Effector memory CD8-positive, alpha-beta T cell (primary cell): ENCODE measurements at regions not wholly inside any gene's neighbourhood (a gene's known extent, or its start where the extent isn't known, plus 50 kb on each side); places are given as distances from the start of the nearest gene placed in this dataset.
A peak's percentile ranks its signal among the peaks of the same experiment; 100 is the strongest.

Experiments used
- ATAC-seq: fragments of 150-1000 bp; cut with Tn5 transposase; replicated peaks from 2 replicates; pipeline ENCODE4 v1.10.0; 2021; ENCODE audit warnings: mild to moderate bottlenecking, moderate library complexity
- DNase-seq, 3 experiments: peaks; one replicate each; pipeline ENCODE4 v3.0.0; 2021
- H3K27ac Mint-ChIP-seq, 2 donors: one replicate each; pipeline ENCODE4 v1.8.0; 2022; ENCODE audit warnings: mild to moderate bottlenecking in 2 of 2, mixed read lengths in 2 of 2, moderate library complexity in 2 of 2
- H3K27me3 Mint-ChIP-seq, 2 donors: one replicate each; pipeline ENCODE4 v1.8.0; 2022; ENCODE audit warnings: mixed read lengths in 2 of 2
- H3K36me3 Mint-ChIP-seq: one replicate; pipeline ENCODE4 v1.8.0; 2022; ENCODE audit warnings: mild to moderate bottlenecking, moderate library complexity, mixed read lengths; ENCODE audit not compliant: insufficient read depth
- H3K4me1 Mint-ChIP-seq, 2 donors: one replicate each; pipeline ENCODE4 v1.8.0; 2022; ENCODE audit warnings: low read depth in 2 of 2, mixed read lengths in 2 of 2
- H3K4me3 Mint-ChIP-seq, 2 donors: one replicate each; pipeline ENCODE4 v1.8.0; 2022; ENCODE audit warnings: mild to moderate bottlenecking in 2 of 2, mixed read lengths in 2 of 2, moderate library complexity in 2 of 2
- H3K9me3 Mint-ChIP-seq, 2 donors: one replicate each; pipeline ENCODE4 v1.8.0; 2022; ENCODE audit warnings: mixed read lengths in 2 of 2

DNA sequence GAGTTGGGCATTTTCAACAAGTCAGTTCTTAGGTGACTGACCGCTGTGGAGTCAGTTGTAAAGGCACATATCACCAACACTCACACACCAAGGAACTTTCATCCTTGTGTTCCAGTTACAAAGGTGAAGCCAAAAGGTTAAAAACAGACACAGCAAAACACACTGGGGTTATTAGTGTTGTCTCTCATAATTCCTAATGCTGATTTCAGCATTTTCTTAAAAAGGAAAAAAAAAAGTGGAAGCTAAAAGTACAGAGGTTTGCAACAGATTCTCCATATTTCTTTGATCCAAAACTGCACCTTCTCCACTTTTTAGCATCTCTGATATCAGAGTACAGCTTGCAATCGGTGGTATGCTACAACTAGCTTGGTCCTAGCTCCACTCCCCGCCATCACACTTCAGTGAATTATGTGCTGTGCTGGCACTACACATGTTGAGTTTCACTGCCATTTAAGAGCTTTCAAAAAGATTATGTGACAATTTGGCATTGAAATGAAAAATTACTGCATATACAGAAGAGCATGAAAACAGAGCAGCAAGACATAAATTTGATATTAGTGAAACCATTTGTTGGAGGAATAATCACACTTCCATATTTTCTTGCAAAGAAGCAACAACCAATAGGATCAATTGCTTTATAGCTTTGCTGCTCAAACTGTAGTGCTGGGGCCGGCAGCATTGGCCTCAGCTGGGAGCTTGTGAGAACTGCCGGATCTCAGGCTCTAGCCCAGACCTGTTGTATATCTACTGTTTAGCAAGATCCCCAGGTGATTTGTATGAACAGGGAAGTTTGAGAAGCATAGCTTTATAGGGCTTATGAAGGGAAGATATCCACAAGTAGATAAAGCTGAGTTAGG lies 62.3 kb upstream of the DAPL1 start:
- H3K4me3 Mint-ChIP-seq: no peak overlapping the region
- DNase-seq: no peak
- no peaks in the 10 kb centered on the region for H3K36me3 Mint-ChIP-seq
- H3K27me3 Mint-ChIP-seq: peaks cover 35 to 36% of the 10 kb centered on the region in 2 donors
- no peak overlapping the region for H3K27ac Mint-ChIP-seq
- H3K9me3 Mint-ChIP-seq: no peaks in the 10 kb centered on the region
- no peaks in the 10 kb centered on the region for H3K4me1 Mint-ChIP-seq
- no peak for ATAC-seq

- Mint-ChIP-seq H3K4me1 (no peaks in the 10 kb centered on the region), H3K9me3 (no peaks in the 10 kb centered on the region), H3K27me3 (peaks cover 29 to 30% of the 10 kb centered on the region in 2 donors), H3K27ac (no peak overlapping the region), H3K4me3 (no peak overlapping the region), H3K36me3 (no peaks in the 10 kb centered on the region)
- ATAC-seq: no peak
- no peak for DNase-seq
Measured at GRCh38 chr2:158733430-158733755, 61.7 kb upstream of the DAPL1 start.

GRCh38 chr2:158734442-158734841 lies 60.7 kb upstream of the DAPL1 start:
- no peak for DNase-seq
- Mint-ChIP-seq H3K4me1 (no peaks in the 10 kb centered on the region), H3K36me3 (no peaks in the 10 kb centered on the region), H3K4me3 (no peak overlapping the region), H3K9me3 (no peaks in the 10 kb centered on the region), H3K27ac (no peak overlapping the region), H3K27me3 (peaks cover 23 to 28% of the 10 kb centered on the region in 2 donors)
- ATAC-seq: no peak

- no peak overlapping the region for H3K4me3 Mint-ChIP-seq
- DNase-seq (no peak), ATAC-seq (no peak)
- H3K4me1 Mint-ChIP-seq: no peaks in the 10 kb centered on the region
- no peak overlapping the region for H3K27ac Mint-ChIP-seq
- H3K27me3 Mint-ChIP-seq: peaks cover 16 to 35% of the 10 kb centered on the region in 2 donors
- no peaks in the 10 kb centered on the region for H3K36me3 Mint-ChIP-seq
- H3K9me3 Mint-ChIP-seq: no peaks in the 10 kb centered on the region
Measured at GRCh38 chr2:158735822-158736580, 59.1 kb upstream of the DAPL1 start.

DNA sequence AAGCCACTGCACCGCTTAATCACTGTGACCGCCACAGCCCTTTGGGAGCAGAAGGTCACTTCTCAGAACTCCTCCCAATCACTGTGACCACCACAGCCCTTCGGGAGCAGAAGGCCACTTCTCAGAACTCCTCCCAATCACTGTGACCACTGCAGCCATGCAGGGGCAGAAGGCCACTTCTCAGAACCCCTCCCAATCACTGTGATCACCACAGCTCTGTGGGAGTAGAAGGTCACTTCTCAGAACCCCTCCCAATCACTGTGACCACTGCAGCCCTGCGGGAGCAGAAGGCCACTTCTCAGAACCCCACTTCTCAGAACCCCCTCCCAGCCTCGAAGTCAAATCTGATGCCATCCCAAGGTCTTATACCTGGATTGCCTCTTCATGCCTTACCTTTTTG lies 56.8 kb upstream of the DAPL1 start:
- H3K27ac Mint-ChIP-seq: no peak overlapping the region
- H3K9me3 Mint-ChIP-seq: no peaks in the 10 kb centered on the region
- H3K4me1 Mint-ChIP-seq: no peaks in the 10 kb centered on the region
- ATAC-seq (no peak), DNase-seq (no peak)
- H3K27me3 Mint-ChIP-seq: peaks cover 29 to 38% of the 10 kb centered on the region in 2 donors
- no peaks in the 10 kb centered on the region for H3K36me3 Mint-ChIP-seq
- H3K4me3 Mint-ChIP-seq: no peak overlapping the region

GRCh38 chr2:158740127-158740526 lies 55.0 kb upstream of the DAPL1 start:
- DNase-seq: no peak
- H3K9me3 Mint-ChIP-seq: no peaks in the 10 kb centered on the region

GRCh38 chr2:158740621-158741020 lies 54.5 kb upstream of the DAPL1 start:
- Mint-ChIP-seq H3K27me3 (peaks cover 42 to 45% of the 10 kb centered on the region in 2 donors), H3K27ac (no peak overlapping the region), H3K36me3 (no peaks in the 10 kb centered on the region), H3K9me3 (no peaks in the 10 kb centered on the region), H3K4me1 (peaks cover 4% of the 10 kb centered on the region in 2 donors), H3K4me3 (no peak overlapping the region)
- DNase-seq: no peak
- no peak for ATAC-seq

More at GRCh38 chr2:158740127-158740526, 55.0 kb upstream of the DAPL1 start:
- no peak for ATAC-seq
- no peaks in the 10 kb centered on the region for H3K36me3 Mint-ChIP-seq
- H3K27ac Mint-ChIP-seq: no peak overlapping the region
- H3K4me3 Mint-ChIP-seq: no peak overlapping the region
- peaks cover 0 to 4% of the 10 kb centered on the region in 2 donors for H3K4me1 Mint-ChIP-seq
- H3K27me3 Mint-ChIP-seq: peaks cover 37 to 40% of the 10 kb centered on the region in 2 donors

DNA sequence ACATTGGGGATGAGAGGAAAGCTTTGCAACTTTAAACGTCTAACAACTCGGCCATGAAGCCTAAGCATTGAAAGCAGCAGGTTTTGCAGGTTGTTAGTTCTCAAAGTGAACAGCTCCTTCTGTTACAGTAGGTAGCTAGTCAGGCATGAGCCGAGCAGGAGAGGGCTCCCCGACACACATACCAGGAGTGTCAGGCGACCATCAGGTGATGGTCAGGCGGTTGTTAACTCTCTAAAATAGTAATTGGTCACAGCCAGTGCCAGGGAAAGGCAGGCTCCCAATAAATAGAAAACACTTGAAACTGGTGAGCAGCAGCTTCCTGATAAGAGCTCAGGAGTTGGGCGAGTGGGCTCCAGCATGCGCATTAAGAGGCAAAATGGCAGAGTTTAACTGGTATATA lies 53.5 kb upstream of the DAPL1 start:
- H3K27me3 Mint-ChIP-seq: peaks cover 44 to 52% of the 10 kb centered on the region in 2 donors
- H3K9me3 Mint-ChIP-seq: no peaks in the 10 kb centered on the region
- no peaks in the 10 kb centered on the region for H3K36me3 Mint-ChIP-seq
- peaks cover 4 to 6% of the 10 kb centered on the region in 2 donors for H3K4me1 Mint-ChIP-seq
- H3K27ac Mint-ChIP-seq: no peak overlapping the region
- no peak overlapping the region for H3K4me3 Mint-ChIP-seq
- DNase-seq (no peak), ATAC-seq (no peak)

GRCh38 chr2:158742536-158742935 lies 52.6 kb upstream of the DAPL1 start:
- Mint-ChIP-seq H3K27ac (no peak overlapping the region), H3K27me3 (peaks cover 44 to 61% of the 10 kb centered on the region in 2 donors), H3K4me1 (peaks cover 4 to 6% of the 10 kb centered on the region in 2 donors), H3K4me3 (no peak overlapping the region), H3K36me3 (no peaks in the 10 kb centered on the region), H3K9me3 (no peaks in the 10 kb centered on the region)
- no peak for ATAC-seq
- no peak for DNase-seq

DNA sequence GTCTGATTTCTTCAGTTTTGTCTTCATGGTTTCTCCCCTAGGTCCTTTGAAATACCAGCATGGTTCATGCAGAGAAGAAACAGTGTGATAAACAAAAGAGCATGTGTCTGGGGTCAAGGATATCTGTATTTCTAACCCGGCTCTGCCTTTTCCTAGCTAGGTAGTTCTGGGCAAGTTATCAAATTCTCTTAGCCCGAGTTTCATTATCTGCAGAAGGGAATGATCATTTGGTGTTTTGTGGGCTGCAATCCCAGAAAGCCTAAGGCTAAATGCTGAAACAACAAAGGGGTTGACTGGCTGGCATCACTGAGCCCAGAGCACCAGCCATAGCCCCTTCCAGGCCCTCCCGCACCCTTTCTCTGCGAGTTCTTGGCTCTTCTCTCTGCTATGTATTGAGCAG lies 51.7 kb upstream of the DAPL1 start:
- peaks cover 4 to 6% of the 10 kb centered on the region in 2 donors for H3K4me1 Mint-ChIP-seq
- peaks cover 48 to 67% of the 10 kb centered on the region in 2 donors for H3K27me3 Mint-ChIP-seq
- DNase-seq: no peak

GRCh38 chr2:158743879-158744278 lies 51.2 kb upstream of the DAPL1 start:
- Mint-ChIP-seq H3K27me3 (peaks cover 48 to 71% of the 10 kb centered on the region in 2 donors), H3K9me3 (no peaks in the 10 kb centered on the region), H3K4me3 (no peak overlapping the region), H3K4me1 (peaks cover 4 to 6% of the 10 kb centered on the region in 2 donors), H3K27ac (no peak overlapping the region), H3K36me3 (no peaks in the 10 kb centered on the region)
- no peak for ATAC-seq
- no peak for DNase-seq

More for the DNA sequence above, 51.7 kb upstream of the DAPL1 start:
- no peak for ATAC-seq
- Mint-ChIP-seq H3K9me3 (no peaks in the 10 kb centered on the region), H3K27ac (no peak overlapping the region), H3K36me3 (no peaks in the 10 kb centered on the region), H3K4me3 (no peak overlapping the region)

DNA sequence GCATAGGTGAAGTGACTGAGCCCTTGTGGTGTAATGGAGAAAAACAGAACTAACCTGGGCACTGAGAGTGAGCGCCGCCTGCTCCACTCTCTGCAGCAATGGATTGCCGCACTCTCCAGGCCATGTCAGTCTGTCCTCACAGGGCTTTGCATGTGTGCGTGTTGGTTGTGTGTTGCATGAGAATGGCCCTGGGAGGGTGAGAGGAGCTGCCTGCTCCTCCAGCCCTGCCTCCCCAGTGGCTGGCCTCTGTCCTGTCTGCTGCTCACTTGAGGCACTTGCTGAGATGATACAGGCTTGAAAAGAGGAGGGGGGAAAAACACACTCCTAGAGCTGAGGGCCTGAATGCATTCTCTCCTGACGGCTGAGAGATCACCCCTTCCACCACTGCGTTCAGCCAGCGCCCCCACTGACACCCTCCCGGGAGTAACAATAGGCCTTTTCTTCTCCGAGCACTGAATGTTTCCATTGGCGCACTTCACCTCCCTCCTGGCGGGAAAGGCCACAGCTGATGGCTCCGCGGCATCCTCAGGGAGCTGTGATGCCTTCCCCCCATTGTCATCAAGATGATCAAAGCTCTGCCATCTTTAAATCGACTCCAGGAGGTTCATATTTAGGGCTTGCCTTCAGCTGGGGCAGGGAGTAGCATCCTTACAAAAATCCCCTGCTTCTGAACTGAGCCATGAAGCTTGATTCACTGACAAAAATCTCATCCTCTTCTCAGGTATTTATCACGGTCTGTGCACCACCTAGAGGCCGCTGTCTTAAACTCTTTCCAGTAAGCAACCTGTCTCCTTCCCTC lies 49.9 kb upstream of the DAPL1 start:
- Mint-ChIP-seq H3K36me3 (no peaks in the 10 kb centered on the region), H3K9me3 (no peaks in the 10 kb centered on the region), H3K27ac (peak overlapping the region in 1 of 2 donors; percentile 15), H3K4me3 (no peak overlapping the region), H3K27me3 (peaks cover 50 to 78% of the 10 kb centered on the region in 2 donors), H3K4me1 (peaks cover 4 to 6% of the 10 kb centered on the region in 2 donors)
- ATAC-seq: no peak
- DNase-seq: peak in 1 of 3 experiments; percentile 14
